ENCODE measurements at regions not wholly inside any gene's neighbourhood (a gene's known extent, or its start where the extent isn't known, plus 50 kb on each side); places are given as distances from the start of the nearest gene placed in this dataset.

DNA sequence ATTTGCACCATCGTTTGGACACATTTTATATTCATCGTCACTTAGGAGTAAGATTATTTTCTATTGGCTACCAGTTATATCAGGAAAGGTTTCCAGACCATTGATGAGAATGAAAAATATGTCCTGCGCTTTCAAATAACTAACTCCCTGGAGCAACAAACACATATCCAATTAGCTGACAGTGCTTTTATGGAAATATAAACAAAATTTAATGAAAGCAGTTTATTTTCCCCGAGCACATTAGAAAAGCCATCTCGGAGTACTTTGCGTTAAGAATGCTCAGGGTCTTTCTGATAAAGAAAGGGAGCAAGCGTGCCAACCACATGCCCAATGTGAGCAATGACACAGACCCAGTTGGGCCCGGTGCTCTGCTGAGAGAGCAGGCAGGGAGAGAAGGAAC, 85.1 kb upstream of the ZPBP start:
- TF ChIP-seq, protein P1, sequence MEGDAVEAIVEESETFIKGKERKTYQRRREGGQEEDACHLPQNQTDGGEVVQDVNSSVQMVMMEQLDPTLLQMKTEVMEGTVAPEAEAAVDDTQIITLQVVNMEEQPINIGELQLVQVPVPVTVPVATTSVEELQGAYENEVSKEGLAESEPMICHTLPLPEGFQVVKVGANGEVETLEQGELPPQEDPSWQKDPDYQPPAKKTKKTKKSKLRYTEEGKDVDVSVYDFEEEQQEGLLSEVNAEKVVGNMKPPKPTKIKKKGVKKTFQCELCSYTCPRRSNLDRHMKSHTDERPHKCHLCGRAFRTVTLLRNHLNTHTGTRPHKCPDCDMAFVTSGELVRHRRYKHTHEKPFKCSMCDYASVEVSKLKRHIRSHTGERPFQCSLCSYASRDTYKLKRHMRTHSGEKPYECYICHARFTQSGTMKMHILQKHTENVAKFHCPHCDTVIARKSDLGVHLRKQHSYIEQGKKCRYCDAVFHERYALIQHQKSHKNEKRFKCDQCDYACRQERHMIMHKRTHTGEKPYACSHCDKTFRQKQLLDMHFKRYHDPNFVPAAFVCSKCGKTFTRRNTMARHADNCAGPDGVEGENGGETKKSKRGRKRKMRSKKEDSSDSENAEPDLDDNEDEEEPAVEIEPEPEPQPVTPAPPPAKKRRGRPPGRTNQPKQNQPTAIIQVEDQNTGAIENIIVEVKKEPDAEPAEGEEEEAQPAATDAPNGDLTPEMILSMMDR (IDR thresholded peaks at IDR 0.05; ENCODE audit: insufficient read depth, missing control alignments) = no peak
- DNase-seq (ENCODE audit: insufficient read length, low spot score) (no peak), FAIRE-seq (no peak)

DNA sequence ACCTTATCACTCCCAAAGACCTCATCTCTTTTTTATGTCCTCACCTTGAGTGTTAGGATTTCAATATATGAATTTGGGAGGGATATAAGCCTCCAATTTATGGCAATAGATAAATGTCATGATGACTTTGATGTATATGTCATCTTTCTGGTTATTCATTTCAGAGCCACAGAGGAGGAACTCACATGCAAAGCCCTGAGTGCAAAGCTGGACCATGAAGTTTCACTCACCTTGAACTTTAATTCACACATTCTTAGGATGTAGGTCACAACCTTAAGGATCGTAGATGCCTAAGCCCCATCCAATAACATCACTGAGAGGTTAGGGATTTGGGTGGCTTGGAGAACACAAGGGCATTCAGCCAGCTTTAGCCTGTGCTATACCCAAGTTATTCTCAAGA, 81.9 kb upstream of the ZPBP start:
- no peak for FAIRE-seq

DNA sequence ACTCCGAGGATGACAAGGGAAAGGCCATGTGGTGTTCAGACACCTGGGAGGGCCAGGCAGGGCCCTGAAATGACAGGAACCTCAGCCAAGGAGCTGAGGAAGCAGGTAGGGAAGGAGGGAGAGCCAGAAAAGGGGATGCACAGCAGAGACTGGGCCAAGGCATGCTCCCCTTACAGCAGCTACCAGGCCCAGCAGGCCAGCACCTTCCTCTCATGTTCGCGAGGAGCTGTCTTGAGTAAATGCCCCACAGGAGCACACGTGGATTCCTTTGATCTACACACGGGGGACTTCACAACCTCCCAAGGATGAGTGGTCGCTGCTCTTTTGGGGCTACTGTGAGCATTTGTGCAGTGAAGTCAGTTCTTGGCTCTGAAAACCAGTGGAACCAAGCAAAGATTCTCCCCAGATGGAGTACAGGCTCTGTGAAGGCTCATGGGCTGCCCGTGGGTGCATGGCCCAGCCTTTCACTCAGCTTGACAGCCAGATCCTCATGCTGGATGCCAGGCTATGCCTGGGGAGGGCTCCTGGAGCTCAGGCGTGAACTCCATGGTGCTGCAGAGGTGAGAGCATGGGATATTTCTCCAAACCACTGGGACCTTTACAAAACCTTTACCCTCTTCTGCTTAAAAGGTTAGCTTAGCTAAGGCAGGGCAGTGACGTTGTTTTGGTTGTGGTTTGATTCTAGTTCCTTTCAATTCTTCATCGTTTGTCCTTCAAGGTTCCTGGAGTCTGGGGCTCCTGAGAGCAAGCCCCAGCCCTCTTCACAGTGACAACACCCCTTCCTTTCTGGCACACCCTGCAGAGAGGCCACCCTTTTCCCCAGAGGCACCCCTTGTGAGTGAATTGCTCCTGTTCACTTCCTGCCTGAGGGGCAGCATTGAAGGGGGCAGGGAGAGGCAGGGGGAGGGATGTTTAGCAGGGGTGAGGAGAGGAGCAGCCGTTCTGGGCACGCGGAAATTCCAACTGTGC, 74.2 kb upstream of the ZPBP start:
- DNase-seq (ENCODE audit: insufficient read length, low spot score) = no peak
- TF ChIP-seq, protein P1 (IDR thresholded peaks at IDR 0.05; ENCODE audit: insufficient read depth, missing control alignments) = no peak
- FAIRE-seq = no peak

More for the DNA sequence above, 81.9 kb upstream of the ZPBP start:
- DNase-seq (ENCODE audit: insufficient read length, low spot score) = no peak
- TF ChIP-seq, protein P1 (IDR thresholded peaks at IDR 0.05; ENCODE audit: insufficient read depth, missing control alignments) = no peak

DNA sequence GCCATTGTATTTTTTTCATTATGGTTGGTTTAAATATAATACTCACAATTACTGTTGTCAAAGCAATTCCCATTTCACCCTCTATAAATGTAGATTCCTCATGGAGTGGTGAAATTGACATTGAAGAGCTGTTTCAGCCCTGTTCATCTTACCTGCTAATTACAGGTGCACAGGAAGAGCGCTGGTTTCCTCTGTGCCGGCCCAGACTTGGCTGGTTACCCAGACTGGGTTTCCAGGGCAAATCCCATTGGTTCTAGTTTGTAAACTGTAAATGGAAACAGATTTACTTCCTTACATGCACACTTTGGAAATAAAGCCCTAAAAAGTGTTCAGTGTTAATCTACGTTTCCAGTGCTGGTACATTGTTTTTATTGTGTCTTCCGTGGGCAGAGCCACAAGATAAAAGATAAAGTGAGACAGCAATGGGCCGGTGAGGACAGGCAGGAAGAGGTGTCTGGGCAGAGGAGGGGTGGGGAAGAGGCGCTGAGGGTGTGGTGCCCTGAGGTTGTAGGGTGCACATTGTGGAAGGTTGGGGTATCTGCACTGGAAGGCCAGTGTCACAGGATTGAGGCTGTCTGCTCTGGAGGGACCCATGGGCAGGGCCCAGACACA, 71.6 kb upstream of the ZPBP start:
- FAIRE-seq = no peak
- no peak for DNase-seq (ENCODE audit: insufficient read length, low spot score)
- TF ChIP-seq, protein P1 (IDR thresholded peaks at IDR 0.05; ENCODE audit: insufficient read depth, missing control alignments) = no peak

DNA sequence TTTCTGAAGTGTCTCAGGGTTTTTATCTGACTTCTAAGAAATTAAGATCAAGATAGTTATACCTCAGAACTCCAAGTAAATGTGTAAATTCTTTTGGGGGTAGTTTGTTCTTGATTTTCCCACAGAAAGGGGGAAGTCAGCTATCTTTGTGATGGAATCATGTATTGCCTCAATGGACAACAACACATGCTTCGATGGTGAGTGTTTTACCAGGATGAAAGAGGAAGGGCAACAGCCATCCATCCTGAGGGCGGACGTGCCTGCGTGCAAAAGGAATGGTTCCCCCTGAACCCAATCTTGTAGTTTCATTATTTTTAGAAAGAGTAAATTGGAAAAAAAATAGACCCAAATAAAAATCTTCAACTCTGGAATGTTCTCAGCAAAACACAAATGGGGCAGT, 67.2 kb upstream of the ZPBP start:
- no peak for FAIRE-seq
- TF ChIP-seq, protein P1 (IDR thresholded peaks at IDR 0.05; ENCODE audit: insufficient read depth, missing control alignments) = no peak
- DNase-seq (ENCODE audit: insufficient read length, low spot score) = no peak

DNA sequence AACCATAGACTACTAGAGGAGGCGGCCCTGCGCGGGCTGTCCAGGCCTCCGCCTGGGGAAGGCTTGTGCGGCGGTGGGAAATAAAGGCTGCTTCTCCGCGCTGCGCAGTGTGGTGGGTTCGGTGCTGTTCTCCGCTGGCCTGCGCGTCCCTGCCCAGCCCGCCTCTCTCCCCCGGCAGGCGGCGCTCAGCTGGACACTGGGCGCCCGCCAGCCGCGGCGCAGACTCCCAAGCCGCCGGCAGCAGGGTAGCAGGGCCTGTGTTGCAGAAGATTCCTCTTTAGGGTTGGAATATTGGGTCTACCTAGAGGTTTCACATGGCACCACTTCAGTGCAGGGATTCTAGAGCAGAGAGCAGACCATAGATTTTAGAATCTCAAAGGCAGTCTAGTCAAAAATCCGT, 66.1 kb upstream of the ZPBP start:
- TF ChIP-seq, protein P1 (IDR thresholded peaks at IDR 0.05; ENCODE audit: insufficient read depth, missing control alignments) = no peak
- FAIRE-seq (no peak), DNase-seq (ENCODE audit: insufficient read length, low spot score) (no peak)

DNA sequence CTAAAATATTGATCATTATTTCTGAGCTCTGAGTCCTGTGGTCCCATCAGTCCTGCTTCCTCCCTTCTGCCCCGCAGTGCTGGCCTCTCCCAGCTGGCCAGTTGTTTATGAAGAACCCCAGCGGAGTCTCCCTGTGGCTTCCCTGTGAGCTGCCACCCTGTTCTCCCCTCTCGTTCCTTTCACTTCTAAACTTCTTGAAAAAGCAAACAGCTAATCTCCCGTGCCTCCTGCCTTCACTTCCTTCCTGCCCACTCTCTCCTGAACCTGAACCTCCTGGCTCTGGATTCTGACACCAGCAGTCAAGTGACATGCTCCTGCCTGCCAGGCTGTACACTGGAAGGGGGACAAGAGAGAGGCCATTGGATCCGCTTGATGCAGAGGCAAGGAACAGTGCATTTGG, 63.7 kb upstream of the ZPBP start:
- TF ChIP-seq, protein P1 (IDR thresholded peaks at IDR 0.05; ENCODE audit: insufficient read depth, missing control alignments) = no peak
- no peak for DNase-seq (ENCODE audit: insufficient read length, low spot score)
- FAIRE-seq = no peak

Measured in D721Med (cell line).